GM12878 (cell line): ENCODE measurements at regions not wholly inside any gene's neighbourhood (a gene's known extent, or its start where the extent isn't known, plus 50 kb on each side); places are given as distances from the start of the nearest gene placed in this dataset.

Experiments
- ATAC-seq: fragments of 200-7000 bp; cut with Tn5 transposase; 3 replicates; pipeline ENCODE4 v1.9.1; 2020; ENCODE audit warnings: mild to moderate bottlenecking, moderate library complexity
- BruUV-seq: library from RNA; stranded (reverse); fragments of 400-500 nt; replicated peaks from 2 replicates; lab custom pipeline; 2021; lab: Mats Ljungman, UMichigan
- CTCF ChIA-PET: fragments of 300-600 bp; sonication (Branson Sonifier 250); formaldehyde crosslinking; extraction: SDS; loops from one replicate; lab custom pipeline; 2021; ENCODE audit warnings: inconsistent platforms; lab: Yijun Ruan, JAX
- POLR2A ChIA-PET: fragments of 350-600 bp; formaldehyde crosslinking; extraction: SDS; loops from one replicate; lab custom pipeline; 2021; ENCODE audit warnings: inconsistent platforms; lab: Charles Lee
- RAD21 ChIA-PET: fragments of 300-600 bp; sonication (Branson Sonifier 250); formaldehyde crosslinking; loops from one replicate; lab custom pipeline; 2023; ENCODE audit warnings: antibody characterized with exemption; ENCODE audit not compliant: unreplicated experiment; lab: Charles Lee
- SMC1A ChIA-PET: fragments of 300-600 bp; sonication (Branson Sonifier 250); formaldehyde crosslinking; loops from one replicate; lab custom pipeline; 2023; ENCODE audit not compliant: unreplicated experiment, uncharacterized antibody; lab: Charles Lee
- DNase-seq: peaks from one replicate; pipeline ENCODE4 v3.0.0-alpha.2; 2011; ENCODE audit warnings: low read depth, low spot score
- FAIRE-seq: peaks from 3 replicates; lab custom pipeline; 2011; peaks lifted over from hg19 to GRCh38; lab: Jason Lieb, UNC
- H2AFZ ChIP-seq: 2 replicates; pipeline ENCODE4 v1.6.0; 2011; ENCODE audit warnings: low read depth, low read length, control low read depth; ENCODE audit not compliant: control insufficient read depth
- H3K27ac ChIP-seq: 2 replicates; pipeline ENCODE4 v1.5.1; 2011; ENCODE audit warnings: control low read depth; ENCODE audit not compliant: control insufficient read depth, insufficient read depth
- H3K27me3 ChIP-seq, 2 experiments: replicated peaks in 1 of 2; 2 replicates each; pipeline versions ENCODE4 v1.6.0 to v1.6.1; 2011; ENCODE audit warnings: low read length in 1 of 2; ENCODE audit not compliant: control insufficient read depth in 2 of 2, insufficient read depth in 2 of 2
- H3K36me3 ChIP-seq, 2 experiments: 2 replicates each; pipeline ENCODE4 v1.5.1; 2011; ENCODE audit warnings: low read length in 1 of 2; ENCODE audit not compliant: control insufficient read depth in 2 of 2, insufficient read depth in 2 of 2
- H3K4me1 ChIP-seq: 2 replicates; pipeline ENCODE4 v1.6.1; 2011; ENCODE audit warnings: mild to moderate bottlenecking, low read length, moderate library complexity, mixed read lengths; ENCODE audit not compliant: control insufficient read depth, insufficient read depth
- H3K4me2 ChIP-seq: 2 replicates; pipeline ENCODE4 v1.6.0; 2011; ENCODE audit warnings: control low read depth; ENCODE audit not compliant: control insufficient read depth, insufficient read depth
- H3K4me3 ChIP-seq: fragments of 200-600 bp; sonication (generic); 2 replicates; pipeline ENCODE4 v1.5.1; 2016
- H3K79me2 ChIP-seq: 2 replicates; pipeline ENCODE4 v1.6.0; 2011; ENCODE audit warnings: low read length; ENCODE audit not compliant: control insufficient read depth, insufficient read depth
- H3K9ac ChIP-seq: 2 replicates; pipeline ENCODE4 v1.8.0; 2011; ENCODE audit warnings: low read length, control low read depth, mixed read lengths; ENCODE audit not compliant: control insufficient read depth, insufficient read depth
- H3K9me3 ChIP-seq: replicated peaks from 3 replicates; pipeline ENCODE4 v1.5.1; 2011; ENCODE audit warnings: mild to moderate bottlenecking, low read length; ENCODE audit not compliant: control insufficient read depth, insufficient read depth
- H4K20me1 ChIP-seq: 2 replicates; pipeline ENCODE4 v1.6.0; 2011; ENCODE audit not compliant: control insufficient read depth, insufficient read depth
- CTCF ChIP-seq, 3 experiments: IDR thresholded peaks in 2 of 3; conservative IDR thresholded peaks in 1 of 3; 2 replicates each; pipeline ENCODE4 v1.5.1; 2011; ENCODE audit warnings: low read depth in 3 of 3, low read length in 3 of 3, mild to moderate bottlenecking in 3 of 3, control low read depth in 2 of 3, moderate library complexity in 2 of 3, inconsistent platforms in 1 of 3, mixed read lengths in 1 of 3; ENCODE audit not compliant: control insufficient read depth in 2 of 3, insufficient read depth in 1 of 3; ENCODE audit errors: extremely low read depth in 1 of 3
- EGR1 ChIP-seq, 2 experiments: IDR thresholded peaks; 1 replicate in 1 of 2; 2 replicates in 1 of 2; pipeline ENCODE4 v1.6.1; 2011 to 2012; ENCODE audit warnings: low read depth in 2 of 2, low read length in 2 of 2, borderline replicate concordance in 1 of 2, mild to moderate bottlenecking in 1 of 2, moderate library complexity in 1 of 2
- HDGF ChIP-seq: fragments of 450-650 bp; IDR thresholded peaks from 2 replicates; pipeline ENCODE4 v1.6.1; 2016; ENCODE audit warnings: antibody characterized with exemption
- MTA3 ChIP-seq: IDR thresholded peaks from 2 replicates; pipeline ENCODE4 v1.6.1; 2012; ENCODE audit warnings: low read length, inconsistent platforms, borderline replicate concordance
- RELB ChIP-seq: fragments of 450-650 bp; IDR thresholded peaks from 2 replicates; pipeline ENCODE4 v1.6.1; 2017; ENCODE audit warnings: low read depth, mild to moderate bottlenecking, moderate library complexity
- RUNX3 ChIP-seq: IDR thresholded peaks from 2 replicates; pipeline ENCODE4 v1.6.1; 2012; ENCODE audit warnings: low read length, inconsistent platforms
- SIN3A ChIP-seq: IDR thresholded peaks from 2 replicates; pipeline ENCODE4 v1.6.1; 2012; ENCODE audit warnings: low read depth, low read length, improper control_type of control experiment
- SMAD5 ChIP-seq: IDR thresholded peaks from 2 replicates; pipeline ENCODE4 v1.6.1; 2016; ENCODE audit warnings: antibody characterized with exemption, low read depth
- SP1 ChIP-seq: IDR thresholded peaks from one replicate; pipeline ENCODE4 v1.6.1; 2011; ENCODE audit warnings: low read depth, low read length
- STAT3 ChIP-seq: IDR thresholded peaks from 2 replicates; pipeline ENCODE4 v1.6.1; 2011; ENCODE audit warnings: low read depth, low read length, improper control_type of control experiment
- USF2 ChIP-seq: IDR thresholded peaks from 2 replicates; pipeline ENCODE4 v1.6.1; 2011; ENCODE audit warnings: low read depth, low read length, improper control_type of control experiment, borderline replicate concordance
- WGBS: methylation state at CpG from one replicate; pipeline ENCODE4 v1.1.6; 2016; ENCODE audit warnings: low lambda C conversion rate; ENCODE audit not compliant: insufficient replicate concordance, insufficient coverage; ENCODE audit errors: missing lambda C conversion rate; 5-methylcytosine and 5-hydroxymethylcytosine counted together
- in situ Hi-C: fragments of 300-500 bp; cut with MboI; formaldehyde crosslinking; loops from 9 replicates; pipeline ENCODE4 v1.14.3; 2018; ENCODE audit warnings: mixed read lengths
- intact Hi-C: fragments of 100-400 bp; cut with micrococcal nuclease; formaldehyde crosslinking; loops from one replicate; pipeline ENCODE4 v1.14.2; 2022; ENCODE audit not compliant: unreplicated experiment

GRCh38 chr21:19031953-19032352, 628.4 kb upstream of the TMPRSS15 start:
- no peaks in the 10 kb centered on the region for H3K9me3 ChIP-seq
- ChIA-PET SMC1A (no interaction called here), CTCF (no interaction called here), POLR2A (no interaction called here), RAD21 (no interaction called here)
- no peak overlapping the region for H2AFZ ChIP-seq
- H3K36me3 ChIP-seq, result no peaks in the 10 kb centered on the region
- TF ChIP-seq EGR1 (IDR thresholded peaks at IDR 0.05; ENCODE audit: borderline replicate concordance in 1 of 2, low read depth in 2 of 2, low read length in 2 of 2), result no peak
- no peak for TF ChIP-seq RUNX3
- no peak for TF ChIP-seq SIN3A
- no peak for TF ChIP-seq HDGF
- TF ChIP-seq CTCF (IDR thresholded peaks at IDR 0.05 in 2 of 3, conservative IDR thresholded peaks at IDR 0.05 in 1 of 3; ENCODE audit: control insufficient read depth in 2 of 3, extremely low read depth in 1 of 3, insufficient read depth in 1 of 3, low read depth in 3 of 3, low read length in 3 of 3), result no peak
- TF ChIP-seq SP1, result no peak
- TF ChIP-seq STAT3, result no peak
- TF ChIP-seq USF2, result no peak
- no peak for TF ChIP-seq MTA3
- TF ChIP-seq RELB, result no peak
- no peak for TF ChIP-seq SMAD5
- no peak overlapping the region for H3K9ac ChIP-seq
- H3K27ac ChIP-seq, result no peak overlapping the region
- in situ Hi-C loops, result no loop called here
- no peak for ATAC-seq
- BruUV-seq, result no TSS peak
- no peak for DNase-seq
- no peaks in the 10 kb centered on the region for H4K20me1 ChIP-seq
- H3K4me1 ChIP-seq, result no peaks in the 10 kb centered on the region
- no peak for FAIRE-seq
- no peak overlapping the region for H3K4me2 ChIP-seq
- H3K79me2 ChIP-seq, result no peaks in the 10 kb centered on the region
- H3K27me3 ChIP-seq, result no peaks in the 10 kb centered on the region
- intact Hi-C loops, result no loop called here
- no peak overlapping the region for H3K4me3 ChIP-seq
- 0% methylated on average over 1 of the region's 1 CpG for WGBS
